ENCODE measurements at regions not wholly inside any gene's neighbourhood (a gene's known extent, or its start where the extent isn't known, plus 50 kb on each side); places are given as distances from the start of the nearest gene placed in this dataset.

DNA sequence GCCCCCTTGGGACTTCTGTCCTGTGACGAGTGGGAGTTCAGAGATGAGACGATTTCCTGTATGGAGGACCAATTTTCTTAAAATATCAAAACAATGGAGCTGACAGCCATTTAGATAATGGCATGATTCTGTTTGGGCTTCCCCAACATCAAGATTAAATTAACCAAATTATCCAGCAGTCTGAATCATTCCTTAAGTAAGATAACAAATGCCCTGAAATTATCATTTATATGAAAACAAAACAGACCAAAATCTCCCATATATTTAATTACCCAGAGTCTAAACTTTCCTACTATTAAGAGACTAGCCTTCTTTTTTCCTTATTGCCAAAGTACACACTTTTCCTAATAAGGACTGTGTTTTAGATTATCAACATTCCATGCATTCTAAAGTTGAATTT lies 550.1 kb upstream of the PSMD7 start:
- H3K27me3 ChIP-seq (ENCODE audit: low read length): no peaks in the 10 kb centered on the region
- intact Hi-C loops (cut with micrococcal nuclease): no loop called here
- POLR2A ChIA-PET (ENCODE audit: unreplicated experiment): no interaction called here

DNA sequence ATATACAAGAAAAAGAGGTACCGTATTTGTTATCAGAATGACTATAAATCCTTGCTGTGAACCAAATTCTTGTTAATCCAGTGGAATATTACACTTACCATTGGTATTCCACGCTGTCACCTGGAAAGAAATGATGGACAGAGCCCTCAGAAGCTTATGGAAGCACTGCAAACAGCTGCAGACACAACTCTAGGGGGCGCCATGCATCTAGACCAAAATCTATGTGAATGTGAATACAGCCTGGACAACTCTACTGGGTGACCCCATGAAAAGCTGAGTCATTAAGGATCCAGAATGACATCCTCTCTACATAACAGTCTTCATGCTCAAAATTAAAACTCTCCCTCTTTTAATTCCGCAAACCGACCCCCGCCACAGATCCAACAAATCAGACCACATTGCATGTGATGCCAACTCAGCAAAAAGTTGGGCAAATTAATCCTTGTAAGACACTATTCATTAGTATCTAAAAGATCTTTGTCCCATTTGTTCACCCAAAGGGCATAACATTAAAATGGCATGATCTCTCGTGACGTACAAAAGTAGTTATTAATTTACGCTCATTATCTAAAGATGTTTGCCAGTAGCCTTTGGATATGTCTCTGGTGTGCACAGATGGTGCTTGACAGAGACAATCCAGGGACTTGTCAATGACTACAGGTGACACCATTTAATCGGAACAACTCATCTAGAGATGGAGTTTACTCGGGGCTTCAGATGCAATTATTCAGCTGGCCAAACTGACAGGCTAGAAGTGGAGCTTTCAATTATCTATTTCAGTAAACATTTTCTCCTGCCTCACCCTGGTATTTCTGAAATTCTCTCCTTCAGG lies 552.7 kb upstream of the PSMD7 start:
- no TSS peak for BruUV-seq (replicated peaks)
- Histone ChIP-seq H3K4me3 (ENCODE audit: low read length) (no peak overlapping the region), H4K20me1 (ENCODE audit: low read length) (no peaks in the 10 kb centered on the region), H3K9me3 (ENCODE audit: low read length) (no peaks in the 10 kb centered on the region), H3K9ac (ENCODE audit: low read length) (no peak overlapping the region), H3K27me3 (ENCODE audit: low read length) (no peaks in the 10 kb centered on the region), H3K27ac (ENCODE audit: low read length) (no peak overlapping the region), H3K79me2 (ENCODE audit: low read length) (no peaks in the 10 kb centered on the region), H3K4me1 (ENCODE audit: insufficient read depth, low read length) (no peaks in the 10 kb centered on the region), H3F3A (ENCODE audit: low read length, unreplicated experiment) (no peaks in the 10 kb centered on the region), H2AFZ (ENCODE audit: low read length) (no peak overlapping the region), H3K4me2 (ENCODE audit: low read length) (no peak overlapping the region), H3K9me2 (replicated peaks; ENCODE audit: low read length) (no peaks in the 10 kb centered on the region), H3K36me3 (ENCODE audit: low read depth, low read length) (no peaks in the 10 kb centered on the region)
- no peak for TF ChIP-seq EZH2phosphoT487 (IDR thresholded peaks at IDR 0.05; ENCODE audit: borderline replicate concordance, low read length)
- TF ChIP-seq, protein P1, sequence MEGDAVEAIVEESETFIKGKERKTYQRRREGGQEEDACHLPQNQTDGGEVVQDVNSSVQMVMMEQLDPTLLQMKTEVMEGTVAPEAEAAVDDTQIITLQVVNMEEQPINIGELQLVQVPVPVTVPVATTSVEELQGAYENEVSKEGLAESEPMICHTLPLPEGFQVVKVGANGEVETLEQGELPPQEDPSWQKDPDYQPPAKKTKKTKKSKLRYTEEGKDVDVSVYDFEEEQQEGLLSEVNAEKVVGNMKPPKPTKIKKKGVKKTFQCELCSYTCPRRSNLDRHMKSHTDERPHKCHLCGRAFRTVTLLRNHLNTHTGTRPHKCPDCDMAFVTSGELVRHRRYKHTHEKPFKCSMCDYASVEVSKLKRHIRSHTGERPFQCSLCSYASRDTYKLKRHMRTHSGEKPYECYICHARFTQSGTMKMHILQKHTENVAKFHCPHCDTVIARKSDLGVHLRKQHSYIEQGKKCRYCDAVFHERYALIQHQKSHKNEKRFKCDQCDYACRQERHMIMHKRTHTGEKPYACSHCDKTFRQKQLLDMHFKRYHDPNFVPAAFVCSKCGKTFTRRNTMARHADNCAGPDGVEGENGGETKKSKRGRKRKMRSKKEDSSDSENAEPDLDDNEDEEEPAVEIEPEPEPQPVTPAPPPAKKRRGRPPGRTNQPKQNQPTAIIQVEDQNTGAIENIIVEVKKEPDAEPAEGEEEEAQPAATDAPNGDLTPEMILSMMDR (conservative IDR thresholded peaks at IDR 0.05; ENCODE audit: low read depth, low read length): no peak
- TF ChIP-seq EZH2 (IDR thresholded peaks at IDR 0.05; ENCODE audit: low read length, unreplicated experiment): no peak
- ChIA-PET CTCF (no interaction called here), POLR2A (ENCODE audit: unreplicated experiment) (no interaction called here)
- ATAC-seq (no peak), DNase-seq (no peak)
- intact Hi-C loops (cut with micrococcal nuclease): no loop called here

More for the DNA sequence above, 550.1 kb upstream of the PSMD7 start:
- Histone ChIP-seq H3K9me3 (ENCODE audit: low read length) (no peaks in the 10 kb centered on the region), H3K36me3 (ENCODE audit: low read depth, low read length) (no peaks in the 10 kb centered on the region), H3K9ac (ENCODE audit: low read length) (no peak overlapping the region), H4K20me1 (ENCODE audit: low read length) (no peaks in the 10 kb centered on the region), H3K4me3 (ENCODE audit: low read length) (no peak overlapping the region), H3K79me2 (ENCODE audit: low read length) (no peaks in the 10 kb centered on the region), H3K4me1 (ENCODE audit: insufficient read depth, low read length) (no peaks in the 10 kb centered on the region), H3K27ac (ENCODE audit: low read length) (no peak overlapping the region), H3F3A (ENCODE audit: low read length, unreplicated experiment) (no peaks in the 10 kb centered on the region), H3K9me2 (replicated peaks; ENCODE audit: low read length) (no peaks in the 10 kb centered on the region), H3K4me2 (ENCODE audit: low read length) (no peak overlapping the region), H2AFZ (ENCODE audit: low read length) (no peak overlapping the region)
- TF ChIP-seq EZH2 (IDR thresholded peaks at IDR 0.05; ENCODE audit: low read length, unreplicated experiment) (no peak), EZH2phosphoT487 (IDR thresholded peaks at IDR 0.05; ENCODE audit: borderline replicate concordance, low read length) (no peak)
- TF ChIP-seq, protein P1 (conservative IDR thresholded peaks at IDR 0.05; ENCODE audit: low read depth, low read length): no peak
- no peak for ATAC-seq
- no TSS peak for BruUV-seq (replicated peaks)
- CTCF ChIA-PET: no interaction called here
- no peak for DNase-seq

DNA sequence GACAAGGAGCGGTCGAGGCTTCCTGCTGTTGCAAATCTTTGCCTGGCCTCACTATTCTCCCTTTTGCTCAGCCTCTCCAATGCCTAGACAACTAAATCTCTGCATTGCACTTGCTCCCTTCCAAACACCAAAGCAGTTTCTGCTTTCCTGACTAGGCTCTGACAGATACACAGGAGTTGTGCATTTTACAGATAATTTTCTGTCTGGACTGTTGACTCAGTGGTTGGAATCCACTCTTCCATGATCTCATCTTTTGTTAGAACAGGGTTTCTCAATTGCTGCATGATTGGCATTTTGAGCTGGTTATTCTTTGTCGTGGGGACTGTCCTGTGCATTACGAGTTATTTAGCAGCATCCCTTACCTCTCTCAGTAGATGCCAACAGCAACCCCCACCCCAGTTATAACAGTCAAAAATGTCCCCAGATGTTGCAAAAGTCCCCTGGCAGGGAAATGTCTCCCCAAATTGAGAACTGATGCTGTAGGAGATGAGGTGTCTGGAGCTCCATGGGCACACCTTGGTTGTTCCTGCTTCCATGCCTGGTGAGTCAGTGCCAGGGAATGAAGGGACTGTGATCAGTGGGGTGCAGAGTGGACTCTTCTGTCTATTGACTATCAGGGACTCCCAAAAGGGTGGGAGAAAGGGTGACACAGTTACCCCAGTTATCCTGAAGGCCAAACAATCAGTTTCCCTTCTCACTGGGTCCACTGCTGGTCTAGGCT lies 557.4 kb upstream of the PSMD7 start:
- H3K4me3 ChIP-seq (ENCODE audit: low read length): no peak overlapping the region
- H2AFZ ChIP-seq (ENCODE audit: low read length): no peak overlapping the region
- no peaks in the 10 kb centered on the region for H4K20me1 ChIP-seq (ENCODE audit: low read length)
- ChIA-PET POLR2A (ENCODE audit: unreplicated experiment) (no interaction called here), CTCF (no interaction called here)
- no peak overlapping the region for H3K27ac ChIP-seq (ENCODE audit: low read length)
- TF ChIP-seq EZH2phosphoT487 (IDR thresholded peaks at IDR 0.05; ENCODE audit: borderline replicate concordance, low read length): no peak
- no peak for TF ChIP-seq EZH2 (IDR thresholded peaks at IDR 0.05; ENCODE audit: low read length, unreplicated experiment)
- TF ChIP-seq, protein P1 (conservative IDR thresholded peaks at IDR 0.05; ENCODE audit: low read depth, low read length): no peak
- H3K36me3 ChIP-seq (ENCODE audit: low read depth, low read length): no peaks in the 10 kb centered on the region
- H3F3A ChIP-seq (ENCODE audit: low read length, unreplicated experiment): no peaks in the 10 kb centered on the region
- DNase-seq: no peak
- no peaks in the 10 kb centered on the region for H3K9me3 ChIP-seq (ENCODE audit: low read length)
- H3K9me2 ChIP-seq (replicated peaks; ENCODE audit: low read length): no peaks in the 10 kb centered on the region
- intact Hi-C loops (cut with micrococcal nuclease): no loop called here
- no peak overlapping the region for H3K9ac ChIP-seq (ENCODE audit: low read length)
- peaks cover 6% of the 10 kb centered on the region; the same call in 1 of the 2 replicates for H3K4me1 ChIP-seq (ENCODE audit: insufficient read depth, low read length)
- ATAC-seq: no peak
- H3K4me2 ChIP-seq (ENCODE audit: low read length): no peak overlapping the region
- no TSS peak for BruUV-seq (replicated peaks)
- no peaks in the 10 kb centered on the region for H3K27me3 ChIP-seq (ENCODE audit: low read length)
- H3K79me2 ChIP-seq (ENCODE audit: low read length): no peaks in the 10 kb centered on the region

All from PC-3 (cell line).